Upper lobe of right lung (tissue), 1 donor: ENCODE measurements at regions not wholly inside any gene's neighbourhood (a gene's known extent, or its start where the extent isn't known, plus 50 kb on each side); places are given as distances from the start of the nearest gene placed in this dataset.

Source experiments
- ATAC-seq: fragments of 200-7000 bp; cut with Tn5 transposase; one replicate; pipeline ENCODE4 v1.9.1; 2020; ENCODE audit warnings: mild to moderate bottlenecking, moderate library complexity
- DNase-seq: peaks from one replicate; pipeline ENCODE4 v3.0.0-alpha.2; 2020
- H3K27ac ChIP-seq: fragments of 200-600 bp; one replicate; pipeline ENCODE4 v1.8.0; 2022
- H3K27me3 ChIP-seq: fragments of 200-600 bp; one replicate; pipeline ENCODE4 v1.8.0; 2022; ENCODE audit warnings: mild to moderate bottlenecking
- H3K36me3 ChIP-seq: fragments of 200-600 bp; one replicate; pipeline ENCODE4 v1.8.0; 2022
- H3K4me1 ChIP-seq: fragments of 200-600 bp; one replicate; pipeline ENCODE4 v1.8.0; 2022
- H3K4me3 ChIP-seq: fragments of 200-600 bp; one replicate; pipeline ENCODE4 v1.8.0; 2022; ENCODE audit warnings: mild to moderate bottlenecking
- H3K9me3 ChIP-seq: fragments of 200-600 bp; one replicate; pipeline ENCODE4 v1.8.0; 2022
- CTCF ChIP-seq: fragments of 200-600 bp; IDR thresholded peaks from one replicate; pipeline ENCODE4 v1.8.0; 2022; ENCODE audit warnings: antibody characterized with exemption
- intact Hi-C: fragments of 100-400 bp; cut with DNase I; formaldehyde crosslinking; loops from one replicate; pipeline ENCODE4 v1.11.0; 2022
- donor health status: DM: no; HTN: yes; CAD: no; lungs with severe emphysema.

- Histone ChIP-seq H3K36me3 (no peaks in the 10 kb centered on the region), H3K4me3 (no peak overlapping the region), H3K27me3 (peaks cover 6% of the 10 kb centered on the region), H3K4me1 (no peaks in the 10 kb centered on the region), H3K9me3 (no peaks in the 10 kb centered on the region), H3K27ac (no peak overlapping the region)
- DNase-seq (no peak), ATAC-seq (no peak)
- intact Hi-C loops = no loop called here
- TF ChIP-seq CTCF = no peak
These were observed 89.7 kb upstream of the BCL9 start for GRCh38 chr1:147451628-147452027.

GRCh38 chr1:147452809-147453208, 88.5 kb upstream of the BCL9 start:
- intact Hi-C loops = no loop called here
- Histone ChIP-seq H3K36me3 (no peaks in the 10 kb centered on the region), H3K27ac (no peak overlapping the region), H3K4me1 (no peaks in the 10 kb centered on the region), H3K9me3 (no peaks in the 10 kb centered on the region), H3K4me3 (no peak overlapping the region), H3K27me3 (peaks cover 6% of the 10 kb centered on the region)
- ATAC-seq = no peak
- no peak for TF ChIP-seq CTCF
- no peak for DNase-seq

GRCh38 chr1:147463022-147463421, 78.3 kb upstream of the BCL9 start:
- ATAC-seq = no peak
- Histone ChIP-seq H3K36me3 (no peaks in the 10 kb centered on the region), H3K27me3 (no peaks in the 10 kb centered on the region), H3K9me3 (peaks cover 4% of the 10 kb centered on the region), H3K4me3 (no peak overlapping the region), H3K27ac (no peak overlapping the region), H3K4me1 (no peaks in the 10 kb centered on the region)
- intact Hi-C loops = no loop called here
- no peak for DNase-seq
- TF ChIP-seq CTCF = no peak

- TF ChIP-seq CTCF = no peak
- intact Hi-C loops = no loop called here
- Histone ChIP-seq H3K4me3 (no peak overlapping the region), H3K9me3 (peaks cover 4% of the 10 kb centered on the region), H3K27me3 (no peaks in the 10 kb centered on the region), H3K4me1 (no peaks in the 10 kb centered on the region), H3K36me3 (no peaks in the 10 kb centered on the region), H3K27ac (no peak overlapping the region)
- DNase-seq = no peak
- ATAC-seq = no peak
These were observed 74.8 kb upstream of the BCL9 start for GRCh38 chr1:147466543-147466942.

GRCh38 chr1:147470079-147470478, 71.2 kb upstream of the BCL9 start:
- no peaks in the 10 kb centered on the region for H3K4me1 ChIP-seq
- intact Hi-C loops = no loop called here
- no peak for ATAC-seq

More at GRCh38 chr1:147470079-147470478, 71.2 kb upstream of the BCL9 start:
- Histone ChIP-seq H3K27me3 (no peaks in the 10 kb centered on the region), H3K4me3 (no peak overlapping the region), H3K27ac (no peak overlapping the region), H3K9me3 (peaks cover 4% of the 10 kb centered on the region), H3K36me3 (no peaks in the 10 kb centered on the region)
- DNase-seq = no peak
- no peak for TF ChIP-seq CTCF
